GM19025 (cell line): ENCODE measurements at regions not wholly inside any gene's neighbourhood (a gene's known extent, or its start where the extent isn't known, plus 50 kb on each side); places are given as distances from the start of the nearest gene placed in this dataset.

Source experiments
- ATAC-seq: cut with Tn5 transposase; IDR thresholded peaks from one replicate; pipeline ENCODE4 v1.9.1; 2021; ENCODE audit warnings: mild to moderate bottlenecking, low read depth, moderate library complexity; ENCODE audit not compliant: unreplicated experiment

DNA sequence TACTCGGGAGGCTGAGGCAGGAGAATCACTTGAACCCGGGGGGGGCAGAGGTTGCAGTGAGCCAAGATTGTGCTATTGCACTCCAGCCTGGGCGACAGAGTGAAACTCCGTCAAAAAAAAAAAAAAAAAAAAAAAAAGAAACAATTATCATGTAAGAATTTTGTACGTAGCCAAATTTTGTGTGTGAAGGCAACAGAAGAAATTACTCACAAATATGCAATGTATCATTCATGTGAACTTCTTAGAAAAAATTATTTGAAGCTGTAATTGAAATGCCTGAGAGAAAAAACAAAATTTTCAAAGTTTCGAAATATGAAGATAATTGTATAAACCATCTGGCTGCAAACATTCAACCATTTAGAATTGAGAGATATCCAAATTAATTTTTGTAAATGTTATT lies 204.8 kb upstream of the PARD3B start:
- ATAC-seq = no peak

DNA sequence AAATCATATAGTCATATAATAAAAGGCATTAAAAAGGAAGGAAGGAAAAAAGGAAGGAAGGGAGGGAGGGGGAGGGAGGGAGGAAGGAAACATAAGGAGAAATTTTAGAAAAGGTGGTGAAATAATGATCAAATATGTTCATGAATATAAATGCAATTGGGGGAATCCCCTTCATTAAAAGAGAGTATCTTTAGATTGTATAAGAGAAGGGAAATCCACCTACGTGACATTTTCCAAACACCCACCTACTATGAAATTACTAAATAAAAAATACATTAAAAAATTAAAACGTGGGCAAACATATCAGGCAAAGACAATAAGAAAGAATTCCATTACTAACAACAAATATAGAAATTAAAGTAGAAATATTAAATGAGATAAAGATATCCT lies 203.4 kb upstream of the PARD3B start:
- no peak for ATAC-seq

DNA sequence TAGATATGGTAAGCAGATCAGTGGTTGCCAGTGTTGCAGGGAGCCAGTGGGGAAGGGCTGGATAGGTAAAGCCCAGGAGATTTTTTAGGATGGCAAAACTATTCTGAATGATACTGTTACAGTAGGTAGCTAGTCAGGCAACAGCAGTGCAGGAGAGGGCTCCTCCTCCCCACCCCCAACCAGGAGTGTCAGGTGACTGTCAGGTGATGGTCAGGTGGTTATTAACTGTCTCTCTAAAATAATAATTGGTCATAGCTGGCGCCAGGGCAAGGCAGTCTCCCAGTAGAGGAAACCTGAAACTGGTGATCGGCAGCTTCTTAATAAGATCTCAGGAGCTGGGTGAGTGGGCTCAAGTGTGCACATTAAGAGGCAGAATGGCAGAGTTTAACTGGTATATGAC lies 201.6 kb upstream of the PARD3B start:
- no peak for ATAC-seq

DNA sequence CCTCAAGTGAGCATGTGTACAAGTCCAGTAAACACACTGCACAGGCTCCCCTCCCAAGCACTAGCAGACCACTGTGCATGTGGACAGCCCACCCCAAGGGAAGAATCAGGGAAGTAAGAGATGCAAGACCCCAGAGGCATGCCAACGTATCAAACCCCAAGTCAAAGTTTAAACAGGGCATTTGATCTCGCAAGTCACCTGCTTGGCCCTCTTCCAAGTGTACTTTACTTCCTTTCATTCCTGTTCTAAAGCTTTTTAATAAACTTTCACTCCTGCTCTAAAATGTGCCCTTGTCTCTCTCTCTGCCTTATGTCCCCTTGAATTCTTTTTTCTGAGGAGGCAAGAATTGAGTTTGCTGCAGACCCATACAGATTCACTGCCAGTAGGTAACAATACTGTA lies 201.2 kb upstream of the PARD3B start:
- ATAC-seq = no peak

DNA sequence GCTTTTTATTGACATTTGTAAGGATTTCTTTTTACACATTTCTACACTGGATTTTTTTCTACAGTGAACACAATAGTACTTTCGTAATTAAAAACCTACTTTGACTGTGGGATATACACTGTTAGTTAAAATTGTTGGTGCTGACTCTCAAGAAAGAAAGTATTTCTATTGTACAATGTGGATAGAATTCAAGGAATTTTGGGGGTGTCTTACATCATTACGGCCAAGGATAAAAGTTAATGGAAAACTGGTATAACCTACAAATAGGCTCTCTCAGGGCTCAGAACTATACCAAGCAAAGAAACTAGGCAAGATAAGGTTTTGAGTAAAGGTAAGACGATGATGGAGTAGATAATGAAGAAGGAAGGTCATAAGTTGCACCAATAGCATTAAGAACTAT lies 198.4 kb upstream of the PARD3B start:
- no peak for ATAC-seq

DNA sequence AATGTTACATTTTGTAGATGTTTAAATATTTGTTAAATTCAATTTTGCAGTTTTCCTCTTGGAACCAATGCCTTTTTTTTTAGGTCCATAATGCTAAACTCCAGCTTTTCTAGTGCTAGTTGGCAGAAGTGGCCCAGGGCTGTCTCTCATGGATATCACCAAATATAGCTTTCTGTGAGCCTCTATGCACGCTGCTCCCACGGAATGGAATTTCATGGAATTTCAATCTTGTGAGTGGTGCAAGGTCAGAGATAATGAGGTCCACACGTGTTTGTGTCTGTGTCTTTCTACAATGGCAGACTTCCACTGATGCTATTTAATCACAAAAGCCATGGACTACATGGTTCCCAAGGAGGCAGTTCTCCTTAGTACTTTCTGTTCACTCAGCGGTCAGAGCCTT lies 191.5 kb upstream of the PARD3B start:
- ATAC-seq = no peak

DNA sequence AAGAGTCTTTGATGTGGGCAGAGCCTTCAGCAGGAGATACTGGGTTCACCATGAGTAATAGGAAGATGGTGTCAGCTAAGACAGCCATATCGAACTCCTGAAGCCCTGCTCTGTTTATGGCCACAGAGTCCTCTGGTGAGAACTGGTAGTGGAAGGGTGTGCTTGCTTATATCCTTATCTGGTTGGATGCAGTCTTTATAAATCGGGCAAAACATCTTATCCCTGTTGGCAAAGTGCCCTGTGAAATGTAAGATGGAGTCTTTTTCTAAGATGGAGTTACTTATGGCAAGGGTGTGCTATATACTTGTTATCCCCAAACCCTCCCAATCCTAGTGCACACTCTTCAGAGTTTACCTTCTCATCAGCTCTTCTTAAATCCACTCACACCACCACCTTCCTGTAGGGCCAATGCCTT lies 190.8 kb upstream of the PARD3B start:
- ATAC-seq = no peak

DNA sequence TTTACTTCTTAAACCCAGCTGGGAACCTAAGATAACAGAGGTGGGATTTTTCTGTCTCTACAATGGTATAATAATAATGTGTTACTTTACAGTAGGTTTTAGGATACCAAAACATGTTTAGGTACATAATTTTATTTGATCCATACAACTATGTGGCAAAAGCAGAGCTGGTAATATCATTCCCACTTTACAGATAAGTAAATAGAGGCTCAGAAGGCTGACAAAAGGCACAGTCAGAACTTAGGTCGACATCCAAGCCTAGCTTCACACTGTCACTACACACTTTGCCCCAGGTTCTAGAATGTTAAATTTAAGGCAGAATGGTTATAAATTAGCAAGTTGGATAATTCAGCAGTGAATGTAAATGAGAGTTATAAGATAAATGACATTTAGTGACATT lies 189.6 kb upstream of the PARD3B start:
- no peak for ATAC-seq

DNA sequence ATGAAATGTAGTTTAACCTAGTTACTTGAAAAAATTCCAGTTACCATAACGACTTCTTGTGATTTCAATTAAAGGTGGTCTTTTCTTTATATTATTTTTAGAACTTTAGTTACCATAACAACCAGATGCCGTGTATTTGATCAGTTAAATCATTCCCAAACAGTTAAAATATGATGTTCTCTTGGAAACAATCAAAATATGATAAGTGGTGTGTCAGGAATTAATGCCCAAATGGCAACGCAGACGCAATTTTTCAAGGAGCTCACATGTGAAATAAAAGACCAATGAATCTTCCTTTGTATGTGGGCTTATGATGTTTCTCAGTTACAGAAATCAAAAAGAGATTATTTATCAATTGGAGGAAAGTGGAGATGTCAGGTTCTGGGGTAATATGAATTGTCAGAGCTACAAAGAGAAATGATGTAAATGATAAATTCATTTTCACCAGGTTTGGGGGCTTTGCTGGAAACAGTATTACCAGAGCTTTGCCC lies 189.1 kb upstream of the PARD3B start:
- no peak for ATAC-seq

DNA sequence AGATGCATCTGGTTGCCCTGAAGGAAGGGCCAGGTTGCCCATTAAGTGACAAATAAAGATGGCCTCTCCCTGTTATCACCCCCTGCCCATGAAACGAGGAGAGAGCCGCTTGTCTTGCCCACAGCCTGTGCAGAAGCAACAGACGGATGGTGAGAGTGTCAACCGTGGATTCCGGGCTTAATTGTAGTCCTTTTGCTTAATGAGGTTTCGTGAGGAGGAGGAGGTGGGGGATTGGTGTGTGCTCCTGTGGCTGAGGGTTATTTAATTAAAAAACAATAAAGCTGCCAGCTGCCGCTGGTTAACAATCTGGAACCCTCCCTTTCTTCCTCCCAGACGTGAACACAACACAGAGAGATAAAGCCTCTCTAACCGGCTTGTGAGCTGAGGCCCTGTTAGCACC lies 188.0 kb upstream of the PARD3B start:
- ATAC-seq = no peak

DNA sequence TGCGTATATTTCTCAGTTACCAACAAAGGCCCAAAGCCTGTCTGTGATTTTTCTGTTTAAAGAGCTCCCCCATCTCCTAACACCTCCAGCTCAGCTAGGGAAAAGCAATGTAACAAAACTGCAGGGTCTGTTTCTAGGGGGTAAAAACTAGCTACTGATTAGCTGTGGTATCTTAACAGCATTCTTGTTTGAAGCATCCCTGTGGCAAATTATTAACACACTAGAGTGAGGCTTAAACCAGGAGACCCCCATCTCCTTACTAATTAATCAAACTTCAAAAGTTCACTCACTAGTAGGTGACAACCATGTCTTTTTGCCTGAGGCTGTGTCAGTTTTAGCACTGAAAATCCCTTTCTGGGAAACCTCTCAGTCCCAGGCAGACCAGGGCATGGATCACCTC lies 186.2 kb upstream of the PARD3B start:
- no peak for ATAC-seq

DNA sequence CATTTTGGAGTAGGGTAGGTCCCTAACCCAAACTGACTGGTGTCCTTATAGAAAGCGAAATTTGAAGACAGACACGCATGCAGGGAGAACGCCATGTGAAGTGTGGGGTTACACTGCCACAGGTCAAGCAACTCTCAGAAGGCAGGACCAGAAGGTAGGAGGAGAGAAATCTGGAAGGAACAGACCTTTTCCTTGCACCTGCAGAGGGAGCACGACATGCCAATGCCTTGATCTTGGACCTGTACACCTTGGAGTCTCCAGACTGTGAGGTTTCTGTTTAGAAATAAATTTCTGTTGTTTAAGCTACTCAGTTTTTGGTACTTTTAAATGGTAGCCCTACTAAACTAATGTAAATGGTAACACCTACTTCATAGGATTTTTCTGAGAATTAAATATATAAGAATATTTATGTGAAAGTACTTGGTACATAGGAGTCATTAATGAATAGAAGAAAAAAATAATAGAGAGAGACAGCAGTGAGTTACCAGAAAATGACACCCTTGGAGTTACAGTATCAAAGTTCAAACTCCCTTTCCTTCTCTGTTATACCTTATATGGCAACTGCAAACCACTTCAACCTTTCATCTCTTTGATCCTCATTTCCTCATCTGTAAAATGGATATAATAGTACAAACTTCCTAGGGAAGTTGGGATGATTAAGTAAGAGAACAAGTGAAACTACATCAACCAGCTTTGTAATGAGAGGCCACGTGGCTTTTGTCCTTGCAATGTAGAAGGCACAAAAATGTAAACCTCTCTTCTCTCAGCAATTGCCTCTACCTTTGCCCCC lies 184.9 kb upstream of the PARD3B start:
- ATAC-seq = no peak

DNA sequence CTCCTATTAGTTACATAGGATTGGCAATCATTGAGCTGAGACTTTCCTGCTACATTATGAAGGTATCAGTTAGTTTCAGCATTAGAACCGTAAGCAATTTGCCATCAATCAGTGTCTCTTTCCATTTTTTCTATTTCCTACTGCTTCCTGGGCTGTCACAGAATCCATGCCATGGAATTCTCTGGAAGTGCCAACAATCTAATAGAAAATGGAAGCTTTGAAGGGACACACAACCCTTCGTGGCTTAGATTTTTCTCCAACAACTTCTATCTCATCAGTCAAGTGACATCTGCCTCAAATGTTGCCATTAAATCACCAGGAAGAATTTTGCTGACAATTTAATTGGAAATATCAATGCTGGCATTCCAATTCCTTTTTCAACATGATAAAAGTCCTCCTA lies 183.5 kb upstream of the PARD3B start:
- ATAC-seq = no peak

DNA sequence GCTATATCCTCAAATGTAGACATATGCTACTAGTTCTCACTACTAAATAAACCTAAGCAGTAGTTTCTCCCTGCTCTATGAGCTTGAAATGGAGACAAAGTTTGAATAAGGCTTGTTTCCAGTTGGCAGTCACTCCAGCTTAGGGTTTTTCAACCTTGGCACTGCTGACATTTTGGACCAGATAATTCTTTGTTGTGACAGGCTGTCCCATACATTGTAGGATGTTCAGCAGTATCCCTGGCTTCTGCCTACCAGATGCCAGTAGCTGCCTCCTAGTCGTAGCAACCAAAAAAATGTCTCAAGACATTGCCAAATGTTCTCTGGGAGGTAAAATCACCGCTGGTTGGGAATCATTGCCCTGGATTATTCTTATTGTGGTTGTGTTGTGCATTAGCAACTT lies 182.7 kb upstream of the PARD3B start:
- ATAC-seq = no peak

DNA sequence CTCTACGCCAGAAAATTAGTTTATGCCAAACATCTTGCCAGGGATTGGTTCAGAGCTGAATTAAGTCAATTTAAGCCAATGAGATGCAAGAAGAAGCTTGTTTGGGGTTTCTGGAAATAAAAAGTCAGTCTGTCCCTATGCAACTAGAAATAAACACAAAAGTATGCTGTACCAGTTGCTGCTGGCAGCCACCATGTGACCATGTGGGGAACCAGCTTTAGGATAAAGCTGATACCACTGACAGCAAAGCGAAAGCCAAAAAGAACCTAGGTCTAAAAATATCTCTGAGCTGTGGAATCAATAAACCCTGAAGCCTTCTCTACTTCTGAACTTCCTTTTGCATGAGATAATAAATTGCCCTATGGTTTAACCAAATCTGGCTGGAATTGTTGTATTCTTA lies 181.8 kb upstream of the PARD3B start:
- ATAC-seq = no peak

DNA sequence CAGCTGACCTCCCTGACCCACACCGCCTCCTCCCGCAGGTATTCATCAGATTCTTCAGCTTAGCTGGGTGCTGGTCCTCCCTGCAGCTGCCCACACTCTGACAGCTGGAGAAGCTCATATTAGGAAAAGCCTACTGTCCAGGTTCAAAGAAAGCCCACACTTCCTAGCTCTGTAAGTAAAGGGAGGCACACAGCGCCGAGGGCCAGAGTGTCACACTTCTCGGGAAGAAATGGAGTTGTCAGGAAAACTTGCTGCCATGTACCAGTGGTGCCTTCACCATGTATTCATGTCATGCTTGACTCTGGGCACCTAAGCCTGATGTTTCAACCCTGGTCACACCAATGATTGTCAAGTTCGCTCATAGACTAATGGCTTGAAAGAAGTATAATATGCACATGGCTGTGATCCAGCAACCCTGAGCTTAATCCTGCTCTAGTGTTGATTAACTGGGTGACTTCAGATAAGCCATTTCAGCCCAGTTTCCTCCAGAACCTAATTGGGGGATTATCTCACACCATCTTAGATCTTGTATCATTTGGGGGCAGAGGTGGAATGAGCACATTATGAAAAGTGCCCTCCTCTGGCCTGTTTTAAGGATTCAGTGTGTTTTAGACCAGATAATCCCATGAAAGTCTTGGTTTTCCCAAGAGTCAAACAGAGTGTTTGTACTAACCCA lies 180.3 kb upstream of the PARD3B start:
- no peak for ATAC-seq

DNA sequence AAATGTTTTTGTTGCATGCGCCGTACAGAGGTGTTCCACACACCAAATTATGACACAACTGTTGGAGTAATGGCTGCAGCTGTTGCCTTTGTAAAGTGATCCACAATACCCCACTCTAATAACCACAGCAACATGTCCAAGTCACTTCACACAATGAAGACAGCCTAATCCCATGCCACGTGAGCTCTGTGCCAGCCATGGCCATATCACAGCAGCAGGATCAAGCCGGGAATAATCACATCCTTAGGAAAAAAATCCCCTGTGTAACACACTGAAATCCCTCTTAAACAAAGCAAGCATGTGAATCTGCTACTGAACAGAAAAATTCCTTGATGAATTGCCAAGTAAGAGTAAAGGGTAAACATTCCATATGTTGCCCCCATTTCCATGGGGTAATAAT lies 179.5 kb upstream of the PARD3B start:
- no peak for ATAC-seq

DNA sequence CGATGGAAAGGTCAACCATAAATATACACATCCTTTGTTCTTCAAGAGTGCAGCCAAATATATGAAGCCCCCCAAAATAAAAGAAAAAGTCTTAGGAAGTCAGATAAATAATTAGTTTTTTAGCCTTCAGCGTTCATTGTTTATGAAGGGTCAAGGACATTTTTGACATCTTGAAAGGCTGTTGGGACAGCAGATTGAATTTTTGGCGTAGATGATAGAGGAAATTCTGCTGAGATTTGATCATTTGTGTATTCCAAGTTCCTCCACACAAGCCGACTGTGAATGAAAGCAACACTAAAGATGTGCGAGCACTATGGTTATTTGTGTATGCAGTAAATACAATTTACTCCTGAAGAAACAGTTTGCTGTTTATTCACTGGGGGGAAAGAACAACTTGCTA lies 177.8 kb upstream of the PARD3B start:
- ATAC-seq = no peak

DNA sequence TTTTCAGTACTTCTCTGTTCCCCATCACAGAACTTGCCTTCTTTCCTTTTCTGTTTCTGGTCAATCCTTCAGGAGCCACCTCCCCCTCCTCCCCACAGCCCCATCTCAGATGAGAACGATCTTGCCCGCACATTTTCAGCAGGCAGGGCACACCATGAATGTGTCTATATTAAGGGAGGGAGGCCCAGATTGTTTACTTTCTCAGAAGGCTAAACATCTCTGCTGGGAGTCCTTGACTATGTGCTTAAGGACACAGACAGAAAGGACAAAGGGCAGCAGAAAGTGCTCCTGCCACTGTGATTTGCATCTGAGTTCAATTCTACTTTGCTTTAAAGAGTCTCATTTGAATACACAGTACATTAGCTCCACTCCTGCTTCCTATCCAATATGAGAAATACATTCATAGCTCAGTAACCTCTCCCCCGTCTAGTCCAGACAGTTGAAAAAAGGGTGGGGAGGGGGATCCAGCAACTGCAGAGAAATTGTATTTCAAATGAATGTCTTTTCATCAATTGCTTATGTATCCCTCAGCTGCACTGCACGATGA lies 175.0 kb upstream of the PARD3B start:
- ATAC-seq = no peak

DNA sequence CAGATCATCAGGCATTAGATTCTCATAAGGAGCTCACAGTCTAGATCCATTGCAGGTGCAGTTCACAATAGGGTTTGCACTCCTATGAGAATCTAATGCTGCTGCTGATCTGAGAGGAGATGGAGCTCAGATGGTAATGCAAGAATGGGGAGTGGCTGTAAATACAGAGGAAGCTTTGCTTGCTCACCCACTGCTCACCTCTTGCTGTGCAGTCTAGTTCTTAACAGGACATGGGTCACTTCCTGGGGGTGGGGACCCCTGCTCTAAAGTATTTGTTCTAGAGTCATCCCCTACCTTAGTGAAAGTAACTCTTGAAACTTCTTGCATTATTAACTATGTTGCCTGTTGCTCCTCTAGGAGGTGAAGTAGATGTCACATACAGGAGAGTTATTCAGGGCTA lies 171.3 kb upstream of the PARD3B start:
- no peak for ATAC-seq

DNA sequence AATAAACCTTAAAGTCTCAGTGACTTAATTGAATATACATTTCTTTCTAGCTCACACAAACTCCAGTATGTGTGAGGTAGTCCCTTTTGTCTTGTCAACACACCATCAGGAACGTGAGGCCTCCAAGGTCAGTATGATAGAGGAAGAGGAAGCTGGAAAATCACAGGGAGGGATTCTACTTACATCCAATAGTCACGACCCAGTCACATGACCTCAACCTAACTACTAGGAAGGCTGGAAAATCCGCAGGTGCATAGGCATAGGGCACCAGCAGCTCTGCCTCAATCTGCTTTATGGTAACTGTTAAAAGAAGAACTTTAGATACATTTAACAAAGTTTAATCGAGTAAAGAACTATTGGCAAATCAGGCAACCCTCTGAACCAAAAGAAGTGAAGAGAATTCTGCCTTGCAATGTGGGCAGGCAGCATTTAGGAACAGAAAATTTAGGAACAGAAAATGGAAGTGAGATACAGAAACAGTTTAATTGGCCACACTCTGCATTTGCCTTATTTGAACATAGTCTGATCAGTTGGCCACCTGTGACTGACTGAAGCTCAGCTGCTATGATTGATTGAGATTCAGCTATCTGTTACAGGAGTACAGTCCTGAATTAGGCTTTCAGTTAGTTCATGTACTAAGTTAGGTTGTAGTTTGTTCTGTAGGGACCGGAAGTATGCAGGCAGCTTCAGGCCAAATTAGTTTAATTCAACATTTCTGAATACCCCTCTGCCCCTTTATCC lies 165.0 kb upstream of the PARD3B start:
- ATAC-seq = no peak
